Parathyroid adenoma (tissue), 2 donors: ENCODE measurements at regions not wholly inside any gene's neighbourhood (a gene's known extent, or its start where the extent isn't known, plus 50 kb on each side); places are given as distances from the start of the nearest gene placed in this dataset.

Source experiments
- H2AFZ ChIP-seq: fragments of 300-600 bp; sonication (generic); one replicate; pipeline ENCODE4 v1.7.0; 2017; ENCODE audit warnings: antibody characterized with exemption, mild to moderate bottlenecking
- H3K27ac ChIP-seq: fragments of 300-600 bp; sonication (generic); one replicate; pipeline ENCODE4 v1.7.0; 2017
- H3K27me3 ChIP-seq: fragments of 300-600 bp; sonication (generic); one replicate; pipeline ENCODE4 v1.7.0; 2017; ENCODE audit warnings: low read length; ENCODE audit not compliant: control insufficient read depth, insufficient read depth
- H3K36me3 ChIP-seq: fragments of 300-600 bp; sonication (generic); one replicate; pipeline ENCODE4 v1.7.0; 2017; ENCODE audit warnings: low read length; ENCODE audit not compliant: control insufficient read depth, insufficient read depth
- H3K4me1 ChIP-seq: fragments of 300-600 bp; sonication (generic); one replicate; pipeline ENCODE4 v1.7.0; 2017; ENCODE audit warnings: control low read depth
- H3K4me2 ChIP-seq: fragments of 300-600 bp; sonication (generic); one replicate; pipeline ENCODE4 v1.7.0; 2017; ENCODE audit warnings: low read length
- H3K4me3 ChIP-seq: fragments of 300-600 bp; sonication (generic); one replicate; pipeline ENCODE4 v1.7.0; 2017; ENCODE audit warnings: low read depth, low read length
- H3K79me2 ChIP-seq: fragments of 300-600 bp; sonication (generic); one replicate; pipeline ENCODE4 v1.7.0; 2017; ENCODE audit warnings: control low read depth
- H3K9ac ChIP-seq: fragments of 300-600 bp; sonication (generic); one replicate; pipeline ENCODE4 v1.7.0; 2017; ENCODE audit warnings: mild to moderate bottlenecking
- H3K9me3 ChIP-seq: fragments of 300-600 bp; sonication (generic); one replicate; pipeline ENCODE4 v1.7.0; 2017; ENCODE audit warnings: low read length; ENCODE audit not compliant: control insufficient read depth
- CTCF ChIP-seq: fragments of 300-600 bp; sonication (generic); IDR thresholded peaks from one replicate; pipeline ENCODE4 v1.7.0; 2017; ENCODE audit warnings: antibody characterized with exemption, mild to moderate bottlenecking
- donor health status: primary hyperparathyroidism.

- Histone ChIP-seq H3K9ac (no peak overlapping the region), H3K4me3 (no peak overlapping the region), H3K4me2 (no peak overlapping the region), H3K4me1 (no peaks in the 10 kb centered on the region), H2AFZ (no peak overlapping the region), H3K36me3 (no peaks in the 10 kb centered on the region), H3K79me2 (no peaks in the 10 kb centered on the region), H3K27me3 (no peaks in the 10 kb centered on the region), H3K27ac (no peak overlapping the region), H3K9me3 (no peaks in the 10 kb centered on the region)
- no peak for TF ChIP-seq CTCF
Measured at GRCh38 chr2:228268301-228268700, 86.8 kb upstream of the SPHKAP start.

- Histone ChIP-seq H3K27ac (no peak overlapping the region), H3K9me3 (no peaks in the 10 kb centered on the region), H3K9ac (no peak overlapping the region), H3K36me3 (no peaks in the 10 kb centered on the region), H3K27me3 (no peaks in the 10 kb centered on the region), H3K4me2 (no peak overlapping the region), H3K4me3 (no peak overlapping the region), H2AFZ (no peak overlapping the region), H3K79me2 (no peaks in the 10 kb centered on the region), H3K4me1 (no peaks in the 10 kb centered on the region)
- TF ChIP-seq CTCF = no peak
Measured at GRCh38 chr2:228263156-228263555, 81.7 kb upstream of the SPHKAP start.

- Histone ChIP-seq H3K27ac (no peak overlapping the region), H2AFZ (no peak overlapping the region), H3K4me3 (no peak overlapping the region), H3K36me3 (no peaks in the 10 kb centered on the region), H3K9me3 (no peaks in the 10 kb centered on the region), H3K27me3 (no peaks in the 10 kb centered on the region), H3K4me2 (no peak overlapping the region), H3K79me2 (no peaks in the 10 kb centered on the region), H3K4me1 (no peaks in the 10 kb centered on the region), H3K9ac (no peak overlapping the region)
- no peak for TF ChIP-seq CTCF
Measured at GRCh38 chr2:228261546-228261945, 80.1 kb upstream of the SPHKAP start.

GRCh38 chr2:228257379-228257778 is 75.9 kb upstream of the SPHKAP start:
- TF ChIP-seq CTCF = no peak
- no peak overlapping the region for H3K4me3 ChIP-seq
- no peaks in the 10 kb centered on the region for H3K9me3 ChIP-seq
- H3K27me3 ChIP-seq = no peaks in the 10 kb centered on the region
- H3K36me3 ChIP-seq = no peaks in the 10 kb centered on the region
- H3K9ac ChIP-seq = no peak overlapping the region
- H2AFZ ChIP-seq = no peak overlapping the region
- no peak overlapping the region for H3K27ac ChIP-seq
- no peaks in the 10 kb centered on the region for H3K4me1 ChIP-seq
- no peaks in the 10 kb centered on the region for H3K79me2 ChIP-seq
- no peak overlapping the region for H3K4me2 ChIP-seq

- H3K4me1 ChIP-seq = no peaks in the 10 kb centered on the region
- H3K4me3 ChIP-seq = no peak overlapping the region
- H3K27ac ChIP-seq = no peak overlapping the region
- no peak overlapping the region for H3K9ac ChIP-seq
- no peak for TF ChIP-seq CTCF
- no peaks in the 10 kb centered on the region for H3K79me2 ChIP-seq
- no peaks in the 10 kb centered on the region for H3K36me3 ChIP-seq
- no peak overlapping the region for H3K4me2 ChIP-seq
- H3K9me3 ChIP-seq = no peaks in the 10 kb centered on the region
- H2AFZ ChIP-seq = no peak overlapping the region
- no peaks in the 10 kb centered on the region for H3K27me3 ChIP-seq
Measured at GRCh38 chr2:228253752-228254151, 72.3 kb upstream of the SPHKAP start.
